Fibroblast of pulmonary artery (primary cell): ENCODE measurements at regions not wholly inside any gene's neighbourhood (a gene's known extent, or its start where the extent isn't known, plus 50 kb on each side); places are given as distances from the start of the nearest gene placed in this dataset.
"Not testable (repeated sequence)": the region's sequence is repeated elsewhere in the genome, so short reads cannot be mapped to it uniquely, and the experiment has no call there.

ENCODE experiments used
- DNase-seq: peaks from one replicate; pipeline ENCODE4 v3.0.0-alpha.2; 2010; ENCODE audit warnings: low read depth
- H3K4me3 ChIP-seq: replicated peaks from 2 replicates; pipeline ENCODE4 v1.5.1; 2011; ENCODE audit warnings: low read depth, mild to moderate bottlenecking, control low read depth, low read length, moderate library complexity
- CTCF ChIP-seq: IDR thresholded peaks from 2 replicates; pipeline ENCODE4 v1.5.1; 2011; ENCODE audit warnings: mild to moderate bottlenecking, control low read depth, low read length, inconsistent platforms; ENCODE audit errors: missing control alignments

GRCh38 chr6:104676679-104677078, 183.0 kb downstream of the HACE1 start:
- H3K4me3 ChIP-seq, DNase-seq: not testable (repeated sequence)

- not testable (repeated sequence) for DNase-seq, H3K4me3 ChIP-seq
These were observed 184.6 kb downstream of the HACE1 start for GRCh38 chr6:104675161-104675560.

- DNase-seq, H3K4me3 ChIP-seq: not testable (repeated sequence)
These were observed 186.6 kb downstream of the HACE1 start for GRCh38 chr6:104673078-104673477.

- DNase-seq, result not testable (repeated sequence)
These were observed 188.2 kb downstream of the HACE1 start for GRCh38 chr6:104671591-104671891.

GRCh38 chr6:104670834-104671590, 188.7 kb downstream of the HACE1 start:
- DNase-seq, H3K4me3 ChIP-seq: not testable (repeated sequence)

More at GRCh38 chr6:104671591-104671891, 188.2 kb downstream of the HACE1 start:
- H3K4me3 ChIP-seq, result not testable (repeated sequence)

GRCh38 chr6:104669483-104669882, 190.2 kb downstream of the HACE1 start:
- DNase-seq, result no peak
- TF ChIP-seq CTCF, result no peak
- no peak overlapping the region for H3K4me3 ChIP-seq

- no peak overlapping the region for H3K4me3 ChIP-seq
- TF ChIP-seq CTCF, result no peak
- no peak for DNase-seq
These were observed 203.5 kb downstream of the HACE1 start for GRCh38 chr6:104656235-104656634.

GRCh38 chr6:104653781-104654180, 205.9 kb downstream of the HACE1 start:
- H3K4me3 ChIP-seq, result no peak overlapping the region
- no peak for TF ChIP-seq CTCF
- DNase-seq, result no peak

- H3K4me3 ChIP-seq, result no peak overlapping the region
- TF ChIP-seq CTCF, result no peak
- DNase-seq, result peak; percentile 27
These were observed 211.4 kb downstream of the HACE1 start for GRCh38 chr6:104648347-104648746.

- no peak overlapping the region for H3K4me3 ChIP-seq
- DNase-seq, result no peak
- TF ChIP-seq CTCF, result no peak
These were observed 214.9 kb downstream of the HACE1 start for GRCh38 chr6:104644848-104645247.
